PC-9 (cell line): ENCODE measurements at regions not wholly inside any gene's neighbourhood (a gene's known extent, or its start where the extent isn't known, plus 50 kb on each side); places are given as distances from the start of the nearest gene placed in this dataset.

Experiments
- CTCF ChIP-seq: fragments of 200-600 bp; sonication (generic); conservative IDR thresholded peaks from 2 replicates; pipeline ENCODE4 v1.6.1; 2017; ENCODE audit warnings: mixed run types, antibody characterized with exemption, mild to moderate bottlenecking, moderate library complexity
- EZH2 ChIP-seq: fragments of 200-600 bp; sonication (generic); IDR thresholded peaks from 2 replicates; pipeline ENCODE4 v1.8.0; 2017; ENCODE audit warnings: antibody characterized with exemption, low read depth

GRCh38 chr10:130372222-130372621 lies 236.0 kb downstream of the GLRX3 start:
- TF ChIP-seq CTCF (no peak), EZH2 (no peak)
